GM18517 (cell line): ENCODE measurements at regions not wholly inside any gene's neighbourhood (a gene's known extent, or its start where the extent isn't known, plus 50 kb on each side); places are given as distances from the start of the nearest gene placed in this dataset.
"Not testable (repeated sequence)": the region's sequence is repeated elsewhere in the genome, so short reads cannot be mapped to it uniquely, and the experiment has no call there.

Experiments used
- ATAC-seq: cut with Tn5 transposase; IDR thresholded peaks from one replicate; pipeline ENCODE4 v1.9.1; 2021; ENCODE audit warnings: mild to moderate bottlenecking, moderate library complexity; ENCODE audit not compliant: unreplicated experiment

GRCh38 chr7:34330308-34330707 lies 327.7 kb upstream of the NPSR1 start:
- ATAC-seq = no peak

- no peak for ATAC-seq
Observed at GRCh38 chr7:34331102-34331501, 326.9 kb upstream of the NPSR1 start.

GRCh38 chr7:34332006-34332405 lies 326.0 kb upstream of the NPSR1 start:
- ATAC-seq = no peak

- ATAC-seq = no peak
Observed at GRCh38 chr7:34333184-34333583, 324.8 kb upstream of the NPSR1 start.

- no peak for ATAC-seq
Observed at GRCh38 chr7:34333925-34334324, 324.1 kb upstream of the NPSR1 start.

- ATAC-seq = no peak
Observed at GRCh38 chr7:34337163-34337562, 320.9 kb upstream of the NPSR1 start.

- no peak for ATAC-seq
Observed at GRCh38 chr7:34338961-34339526, 319.0 kb upstream of the NPSR1 start.

GRCh38 chr7:34341326-34341725 lies 316.7 kb upstream of the NPSR1 start:
- ATAC-seq = no peak

- no peak for ATAC-seq
Observed at GRCh38 chr7:34342387-34342786, 315.6 kb upstream of the NPSR1 start.

- ATAC-seq = no peak
Observed at GRCh38 chr7:34343667-34344066, 314.4 kb upstream of the NPSR1 start.

- ATAC-seq = no peak
Observed at GRCh38 chr7:34354011-34354410, 304.0 kb upstream of the NPSR1 start.

GRCh38 chr7:34354899-34355298 lies 303.1 kb upstream of the NPSR1 start:
- ATAC-seq = no peak

- no peak for ATAC-seq
Observed at GRCh38 chr7:34357068-34357467, 300.9 kb upstream of the NPSR1 start.

- no peak for ATAC-seq
Observed at GRCh38 chr7:34357946-34358345, 300.1 kb upstream of the NPSR1 start.

GRCh38 chr7:34358578-34358977 lies 299.4 kb upstream of the NPSR1 start:
- ATAC-seq = not testable (repeated sequence)

GRCh38 chr7:34361663-34362250 lies 296.3 kb upstream of the NPSR1 start:
- no peak for ATAC-seq

GRCh38 chr7:34362621-34363020 lies 295.4 kb upstream of the NPSR1 start:
- ATAC-seq = no peak

- no peak for ATAC-seq
Observed at GRCh38 chr7:34364130-34364529, 293.9 kb upstream of the NPSR1 start.

GRCh38 chr7:34365011-34365410 lies 293.0 kb upstream of the NPSR1 start:
- no peak for ATAC-seq

- ATAC-seq = no peak
Observed at GRCh38 chr7:34365611-34366010, 292.4 kb upstream of the NPSR1 start.

GRCh38 chr7:34371922-34372321 lies 286.1 kb upstream of the NPSR1 start:
- no peak for ATAC-seq

GRCh38 chr7:34373940-34374339 lies 284.1 kb upstream of the NPSR1 start:
- ATAC-seq = no peak
